Mucosa of rectum (tissue), 2 donors: ENCODE measurements at regions not wholly inside any gene's neighbourhood (a gene's known extent, or its start where the extent isn't known, plus 50 kb on each side); places are given as distances from the start of the nearest gene placed in this dataset.
A peak's percentile ranks its signal among the peaks of the same experiment; 100 is the strongest.
"Not testable (repeated sequence)": the region's sequence is repeated elsewhere in the genome, so short reads cannot be mapped to it uniquely, and the experiment has no call there.

Experiments used
- H3K27ac ChIP-seq, 2 donors: one replicate each; pipeline ENCODE4 v1.7.0; 2013; ENCODE audit warnings: inconsistent platforms in 2 of 2, low read depth in 2 of 2, low read length in 2 of 2
- H3K27me3 ChIP-seq, 2 donors: one replicate each; pipeline ENCODE4 v1.7.0; 2013; ENCODE audit warnings: low read length in 2 of 2; ENCODE audit not compliant: control insufficient read depth in 2 of 2, insufficient read depth in 2 of 2
- H3K36me3 ChIP-seq, 2 donors: one replicate each; pipeline ENCODE4 v1.7.0; 2013; ENCODE audit warnings: low read length in 2 of 2; ENCODE audit not compliant: control insufficient read depth in 2 of 2, insufficient read depth in 2 of 2
- H3K4me1 ChIP-seq, 2 donors: one replicate each; pipeline ENCODE4 v1.7.0; 2013; ENCODE audit warnings: low read length in 2 of 2, mild to moderate bottlenecking in 1 of 2; ENCODE audit not compliant: control insufficient read depth in 2 of 2, insufficient read depth in 2 of 2
- H3K4me3 ChIP-seq, 2 donors: one replicate each; pipeline ENCODE4 v1.7.0; 2013; ENCODE audit warnings: low read length in 2 of 2
- H3K9ac ChIP-seq, 2 donors: one replicate each; pipeline ENCODE4 v1.7.0; 2013; ENCODE audit warnings: low read length in 2 of 2, low read depth in 1 of 2, mild to moderate bottlenecking in 1 of 2
- H3K9me3 ChIP-seq, 2 donors: one replicate each; pipeline ENCODE4 v1.7.0; 2013; ENCODE audit warnings: low read length in 2 of 2; ENCODE audit not compliant: control insufficient read depth in 2 of 2
- donor health status: healthy.
- donor health status: Normal muscosa, but diverticular disease.

GRCh38 chr1:105083611-105084010, 1333.9 kb downstream of the AMY1C start:
- no peaks in the 10 kb centered on the region for H3K4me1 ChIP-seq
- no peak overlapping the region for H3K27ac ChIP-seq
- H3K27me3 ChIP-seq = no peaks in the 10 kb centered on the region
- no peak overlapping the region for H3K4me3 ChIP-seq
- H3K9me3 ChIP-seq = no peaks in the 10 kb centered on the region
- H3K9ac ChIP-seq = no peak overlapping the region
- no peaks in the 10 kb centered on the region for H3K36me3 ChIP-seq

DNA sequence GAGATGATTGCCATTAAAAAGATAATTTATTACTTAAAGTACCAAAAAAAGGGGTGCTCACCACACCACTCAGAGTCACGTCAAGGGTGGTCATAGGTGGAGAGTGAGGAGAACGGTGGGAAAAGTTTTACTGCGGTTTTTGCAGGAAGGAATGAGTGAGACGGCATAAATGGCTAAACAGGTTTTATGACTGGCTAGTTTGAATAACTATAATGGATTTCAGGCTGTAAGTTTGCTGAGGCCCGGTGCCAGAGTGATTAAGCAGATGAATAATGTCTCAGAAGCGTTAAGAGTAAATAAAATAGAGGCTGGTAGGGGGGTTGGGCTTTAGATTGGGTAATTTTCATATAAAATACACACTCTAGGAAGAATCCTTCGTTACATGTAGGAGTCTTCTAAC, 1337.8 kb downstream of the AMY1C start:
- H3K4me3 ChIP-seq = no peak overlapping the region
- no peaks in the 10 kb centered on the region for H3K4me1 ChIP-seq

DNA sequence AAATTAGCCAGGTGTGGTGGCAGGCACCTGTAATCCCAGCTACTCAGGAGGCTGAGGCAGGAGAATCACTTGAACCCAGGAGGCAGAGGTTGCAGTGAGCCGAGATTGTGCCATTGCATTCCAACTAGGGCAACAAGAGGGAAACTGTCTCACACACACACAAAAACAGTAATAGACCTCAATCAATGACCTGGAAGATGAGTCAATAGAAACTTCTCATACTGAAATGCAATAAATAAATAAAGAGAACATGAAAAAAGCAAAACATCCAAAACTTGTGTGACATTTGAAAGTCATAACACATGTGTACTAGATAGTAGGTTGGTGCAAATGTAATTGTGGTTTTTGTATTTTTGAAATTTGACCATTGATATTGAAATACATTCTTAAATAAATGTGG, 1338.5 kb downstream of the AMY1C start:
- Histone ChIP-seq H3K9me3 (no peaks in the 10 kb centered on the region), H3K4me3 (no peak overlapping the region), H3K4me1 (no peaks in the 10 kb centered on the region), H3K36me3 (no peaks in the 10 kb centered on the region), H3K27ac (no peak overlapping the region), H3K27me3 (no peaks in the 10 kb centered on the region), H3K9ac (no peak overlapping the region)

More for the DNA sequence above, 1337.8 kb downstream of the AMY1C start:
- Histone ChIP-seq H3K36me3 (no peaks in the 10 kb centered on the region), H3K27me3 (no peaks in the 10 kb centered on the region), H3K9me3 (no peaks in the 10 kb centered on the region), H3K9ac (no peak overlapping the region), H3K27ac (no peak overlapping the region)

DNA sequence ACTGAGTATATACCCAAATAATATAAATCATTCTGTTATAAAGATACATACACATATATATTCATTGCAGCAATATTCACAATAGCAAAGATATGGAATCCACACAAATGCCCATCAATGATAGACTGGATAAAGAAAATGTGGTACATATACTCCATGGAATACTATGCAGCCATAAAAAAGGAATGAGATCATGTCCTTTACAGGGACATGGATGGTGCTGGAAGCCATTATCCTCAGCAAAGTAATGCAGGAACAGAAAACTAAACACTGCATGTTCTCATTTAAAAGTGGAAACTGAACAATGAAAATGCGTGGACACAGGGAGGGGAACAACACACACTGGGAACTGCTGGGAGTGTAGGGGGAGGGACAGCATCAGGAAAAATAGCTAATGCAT, 1344.2 kb downstream of the AMY1C start:
- H3K9ac ChIP-seq, H3K4me1 ChIP-seq, H3K36me3 ChIP-seq: not testable (repeated sequence)

DNA sequence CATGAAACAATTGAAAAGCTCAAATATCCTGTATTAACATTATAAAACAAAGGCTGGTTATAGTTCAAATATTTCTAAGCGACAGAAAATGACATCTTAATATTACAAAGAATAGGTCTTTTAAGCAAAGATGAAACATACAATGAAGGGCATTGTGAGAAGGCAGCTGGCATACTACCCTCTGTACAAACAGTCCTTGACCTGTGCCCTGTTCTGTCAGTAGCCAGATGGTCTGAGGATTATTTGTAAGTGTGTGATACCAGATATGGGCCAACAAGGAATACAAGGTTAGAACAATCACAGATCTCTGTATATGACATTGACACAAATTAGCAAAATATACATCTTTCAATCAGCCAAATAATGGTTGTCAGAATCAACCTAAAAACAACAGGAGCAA, 1350.4 kb downstream of the AMY1C start:
- H3K27me3 ChIP-seq = no peaks in the 10 kb centered on the region
- H3K36me3 ChIP-seq = no peaks in the 10 kb centered on the region
- H3K27ac ChIP-seq = no peak overlapping the region
- H3K4me3 ChIP-seq = no peak overlapping the region
- H3K4me1 ChIP-seq = no peaks in the 10 kb centered on the region
- no peak overlapping the region for H3K9ac ChIP-seq
- H3K9me3 ChIP-seq = no peaks in the 10 kb centered on the region

More for the DNA sequence above, 1344.2 kb downstream of the AMY1C start:
- not testable (repeated sequence) for H3K27ac ChIP-seq, H3K4me3 ChIP-seq, H3K27me3 ChIP-seq, H3K9me3 ChIP-seq

GRCh38 chr1:105101261-105101660, 1351.6 kb downstream of the AMY1C start:
- Histone ChIP-seq H3K27ac (no peak overlapping the region), H3K4me3 (no peak overlapping the region), H3K36me3 (no peaks in the 10 kb centered on the region), H3K27me3 (no peaks in the 10 kb centered on the region), H3K9ac (no peak overlapping the region), H3K4me1 (no peaks in the 10 kb centered on the region), H3K9me3 (no peaks in the 10 kb centered on the region)

DNA sequence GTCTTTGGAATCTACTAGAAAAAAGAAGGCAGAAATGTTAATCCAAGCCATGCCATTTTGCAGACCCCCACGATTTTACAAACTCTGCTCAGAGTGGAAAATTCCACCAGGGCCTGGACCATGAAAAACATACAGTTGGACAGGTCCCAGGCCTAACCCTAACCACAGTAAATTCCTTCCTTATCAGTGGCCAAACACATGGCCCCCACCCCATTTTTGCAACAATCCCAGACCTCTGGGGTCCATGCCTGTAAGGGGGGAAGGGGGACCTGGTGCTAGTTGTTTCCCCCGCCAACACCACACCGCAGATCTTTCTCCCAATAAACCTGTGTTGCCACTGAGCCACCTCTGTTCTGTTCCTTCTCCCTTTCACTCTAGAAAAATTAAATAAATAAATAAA, 1352.7 kb downstream of the AMY1C start:
- Histone ChIP-seq H3K9ac (no peak overlapping the region), H3K4me1 (no peaks in the 10 kb centered on the region), H3K4me3 (no peak overlapping the region), H3K27me3 (no peaks in the 10 kb centered on the region), H3K9me3 (no peaks in the 10 kb centered on the region), H3K27ac (no peak overlapping the region), H3K36me3 (no peaks in the 10 kb centered on the region)

- Histone ChIP-seq H3K4me3 (no peak overlapping the region), H3K36me3 (no peaks in the 10 kb centered on the region), H3K27ac (no peak overlapping the region), H3K9ac (no peak overlapping the region), H3K4me1 (no peaks in the 10 kb centered on the region), H3K9me3 (no peaks in the 10 kb centered on the region), H3K27me3 (no peaks in the 10 kb centered on the region)
Measured at GRCh38 chr1:105122041-105122440, 1372.3 kb downstream of the AMY1C start.

GRCh38 chr1:105137543-105138457, 1388.1 kb downstream of the AMY1C start:
- Histone ChIP-seq H3K27me3 (no peaks in the 10 kb centered on the region), H3K36me3 (no peaks in the 10 kb centered on the region), H3K4me1 (no peaks in the 10 kb centered on the region), H3K27ac (no peak overlapping the region), H3K9ac (no peak overlapping the region), H3K4me3 (peak overlapping the region in 1 of 2 donors; percentile 0), H3K9me3 (no peaks in the 10 kb centered on the region)

DNA sequence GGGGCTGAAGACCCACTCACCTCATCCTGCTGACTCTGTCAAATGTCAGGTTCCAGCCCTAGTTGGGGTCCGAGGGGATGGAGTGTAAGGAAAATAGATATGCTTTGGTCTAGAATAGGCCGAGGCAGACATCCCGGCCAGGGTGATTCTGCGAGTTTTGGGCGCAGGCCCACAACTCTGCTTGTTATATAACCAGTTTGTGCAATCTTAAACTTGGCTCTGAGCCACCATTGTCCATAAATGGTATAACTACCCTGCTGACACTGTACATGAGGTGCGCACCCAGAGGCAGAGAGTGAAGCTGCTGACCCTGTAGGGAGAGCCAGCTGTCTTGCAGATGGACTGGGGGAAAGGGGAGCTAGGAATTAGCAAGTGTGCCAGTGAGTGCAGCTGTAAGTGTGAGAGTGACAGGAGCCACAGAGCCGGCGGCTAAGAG, 1388.8 kb downstream of the AMY1C start:
- no peaks in the 10 kb centered on the region for H3K4me1 ChIP-seq
- no peak overlapping the region for H3K9ac ChIP-seq
- H3K9me3 ChIP-seq = no peaks in the 10 kb centered on the region
- no peak overlapping the region for H3K27ac ChIP-seq
- H3K36me3 ChIP-seq = no peaks in the 10 kb centered on the region
- H3K4me3 ChIP-seq = no peak overlapping the region
- no peaks in the 10 kb centered on the region for H3K27me3 ChIP-seq
